Trophoblast cell (in vitro differentiated cells and primary cell): ENCODE measurements at regions not wholly inside any gene's neighbourhood (a gene's known extent, or its start where the extent isn't known, plus 50 kb on each side); places are given as distances from the start of the nearest gene placed in this dataset.
"Not testable (repeated sequence)": the region's sequence is repeated elsewhere in the genome, so short reads cannot be mapped to it uniquely, and the experiment has no call there.

ENCODE experiments used
- DNase-seq, 2 donors: peaks; one replicate each; pipeline ENCODE4 v3.0.0-alpha.2; 2016
- H2AFZ ChIP-seq: 2 replicates; pipeline ENCODE4 v1.6.1; 2013; ENCODE audit warnings: low read length, moderate library complexity, mild to moderate bottlenecking; ENCODE audit not compliant: insufficient read depth, poor library complexity
- H2AK5ac ChIP-seq: 2 replicates; pipeline ENCODE4 v1.6.1; 2013; ENCODE audit warnings: mild to moderate bottlenecking, low read length
- H2BK120ac ChIP-seq: 2 replicates; pipeline ENCODE4 v1.6.1; 2013; ENCODE audit warnings: low read length, mild to moderate bottlenecking, moderate library complexity; ENCODE audit not compliant: insufficient read depth, poor library complexity
- H2BK12ac ChIP-seq: 2 replicates; pipeline ENCODE4 v1.6.1; 2013; ENCODE audit warnings: mild to moderate bottlenecking, low read length, moderate library complexity
- H2BK5ac ChIP-seq: 2 replicates; pipeline ENCODE4 v1.6.1; 2013; ENCODE audit warnings: low read length, low read depth, moderate library complexity, mild to moderate bottlenecking; ENCODE audit not compliant: poor library complexity
- H3K14ac ChIP-seq: 2 replicates; pipeline ENCODE4 v1.6.1; 2013; ENCODE audit warnings: mild to moderate bottlenecking, low read length
- H3K18ac ChIP-seq: 2 replicates; pipeline ENCODE4 v1.6.1; 2013; ENCODE audit warnings: mild to moderate bottlenecking, low read length
- H3K23ac ChIP-seq: 2 replicates; pipeline ENCODE4 v1.6.1; 2013; ENCODE audit warnings: low read length
- H3K27ac ChIP-seq: 2 replicates; pipeline ENCODE4 v1.5.1; 2013; ENCODE audit warnings: low read depth, mild to moderate bottlenecking, inconsistent platforms, low read length, moderate library complexity
- H3K27me3 ChIP-seq: 2 replicates; pipeline ENCODE4 v1.6.1; 2013; ENCODE audit warnings: inconsistent platforms, mild to moderate bottlenecking, low read length, moderate library complexity; ENCODE audit not compliant: insufficient read depth
- H3K36me3 ChIP-seq, 2 experiments: 1 replicate in 1 of 2; 2 replicates in 1 of 2; pipeline ENCODE4 v1.6.1; 2013; ENCODE audit warnings: low read length in 2 of 2, mild to moderate bottlenecking in 2 of 2, moderate library complexity in 1 of 2; ENCODE audit not compliant: insufficient read depth in 2 of 2, control insufficient read depth in 1 of 2
- H3K4ac ChIP-seq: 2 replicates; pipeline ENCODE4 v1.6.1; 2013; ENCODE audit warnings: low read depth, mild to moderate bottlenecking, low read length, moderate library complexity
- H3K4me1 ChIP-seq, 2 experiments: 1 replicate in 1 of 2; 2 replicates in 1 of 2; pipeline ENCODE4 v1.6.1; 2013; ENCODE audit warnings: low read length in 2 of 2, mild to moderate bottlenecking in 2 of 2, moderate library complexity in 1 of 2; ENCODE audit not compliant: insufficient read depth in 2 of 2, control insufficient read depth in 1 of 2
- H3K4me2 ChIP-seq: 2 replicates; pipeline ENCODE4 v1.6.1; 2013; ENCODE audit warnings: inconsistent platforms, mild to moderate bottlenecking, low read length, moderate library complexity
- H3K4me3 ChIP-seq: 2 replicates; pipeline ENCODE4 v1.5.1; 2013; ENCODE audit warnings: mild to moderate bottlenecking, low read depth, low read length, inconsistent platforms
- H3K79me1 ChIP-seq: one replicate; pipeline ENCODE4 v1.6.1; 2013; ENCODE audit warnings: low read length
- H3K79me2 ChIP-seq: 2 replicates; pipeline ENCODE4 v1.6.1; 2013; ENCODE audit warnings: low read length, mild to moderate bottlenecking; ENCODE audit not compliant: control insufficient read depth, insufficient read depth, poor library complexity
- H3K9ac ChIP-seq: 2 replicates; pipeline ENCODE4 v1.6.1; 2013; ENCODE audit warnings: mild to moderate bottlenecking, low read length
- H3K9me3 ChIP-seq: 2 replicates; pipeline ENCODE4 v1.6.1; 2013; ENCODE audit warnings: low read depth, mild to moderate bottlenecking, control low read depth, inconsistent platforms, low read length; ENCODE audit not compliant: insufficient read depth
- H4K12ac ChIP-seq: 2 replicates; pipeline ENCODE4 v1.6.1; 2013; ENCODE audit warnings: low read depth, mild to moderate bottlenecking, low read length, moderate library complexity
- H4K8ac ChIP-seq: 2 replicates; pipeline ENCODE4 v1.6.1; 2013; ENCODE audit warnings: low read depth, mild to moderate bottlenecking, low read length, moderate library complexity
- H4K91ac ChIP-seq: one replicate; pipeline ENCODE4 v1.6.1; 2013; ENCODE audit warnings: low read depth, mild to moderate bottlenecking, low read length, moderate library complexity
- WGBS: extraction: QIAGEN DNeasy Blood & Tissue Kit; methylation state at CpG from one replicate; pipeline ENCODE4 v1.1.7; 2013; ENCODE audit warnings: missing lambda C conversion rate; ENCODE audit not compliant: insufficient read length, insufficient coverage; ENCODE audit errors: extremely low coverage; 5-methylcytosine and 5-hydroxymethylcytosine counted together

DNA sequence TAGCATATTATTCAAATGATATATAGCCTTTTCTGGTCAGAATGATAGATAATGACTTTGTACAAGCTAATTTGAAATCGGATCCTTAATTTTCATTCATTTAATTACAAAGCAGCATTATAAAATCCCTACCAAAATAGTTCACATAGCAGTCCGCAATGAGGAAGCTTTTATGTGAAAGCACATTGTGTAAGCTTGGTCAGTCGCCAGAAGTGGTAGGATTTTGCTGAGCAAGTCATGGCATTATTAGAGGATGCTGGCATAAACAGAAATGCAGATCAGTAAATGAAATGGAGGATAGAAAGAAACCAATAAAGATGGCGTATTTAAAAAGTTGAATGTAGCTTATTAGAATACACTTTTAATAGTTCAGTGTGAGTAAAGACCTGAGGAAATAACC lies 93.2 kb upstream of the DIAPH2 start:
- Histone ChIP-seq H2AFZ (no peak overlapping the region), H3K27ac (no peak overlapping the region), H4K8ac (no peak overlapping the region), H4K12ac (no peak overlapping the region), H3K18ac (no peak overlapping the region), H3K23ac (no peak overlapping the region), H3K9me3 (no peaks in the 10 kb centered on the region), H3K4me1 (no peaks in the 10 kb centered on the region), H2BK12ac (no peak overlapping the region), H3K4me2 (no peak overlapping the region), H3K4ac (no peak overlapping the region), H4K91ac (no peak overlapping the region), H3K27me3 (no peaks in the 10 kb centered on the region), H3K9ac (no peak overlapping the region), H3K14ac (no peak overlapping the region), H3K4me3 (no peak overlapping the region), H3K36me3 (no peaks in the 10 kb centered on the region), H3K79me2 (no peaks in the 10 kb centered on the region), H2BK120ac (no peak overlapping the region), H2BK5ac (no peak overlapping the region), H3K79me1 (no peaks in the 10 kb centered on the region), H2AK5ac (no peak overlapping the region)
- WGBS = no CpG with 5 or more reads among the region's 4 CpGs
- DNase-seq = no peak

DNA sequence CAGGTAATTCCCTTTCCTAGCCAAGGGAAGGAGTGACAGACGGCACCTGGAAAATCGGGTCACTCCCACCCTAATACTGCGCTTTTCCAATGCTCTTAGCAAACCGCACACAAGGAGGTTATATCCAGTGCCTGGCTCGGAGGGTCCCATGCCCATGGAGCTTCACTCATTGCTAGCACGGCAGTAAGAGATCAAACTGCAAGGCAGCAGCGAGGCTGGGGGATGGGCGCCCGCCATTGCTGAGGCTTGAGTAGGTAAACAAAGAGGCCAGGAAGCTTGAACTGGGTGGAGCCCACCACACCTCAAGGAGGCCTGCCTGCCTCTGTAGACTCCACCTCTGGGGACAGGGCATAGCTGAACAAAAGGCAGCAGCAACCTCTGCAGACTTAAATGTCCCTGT lies 86.8 kb upstream of the DIAPH2 start:
- not testable (repeated sequence) for H3K9me3 ChIP-seq, H4K8ac ChIP-seq, H4K12ac ChIP-seq, H2BK12ac ChIP-seq, H3K36me3 ChIP-seq, H2BK120ac ChIP-seq, H3K4me2 ChIP-seq, H3K18ac ChIP-seq, H2AK5ac ChIP-seq, H3K14ac ChIP-seq, H3K27ac ChIP-seq, H4K91ac ChIP-seq, H3K79me2 ChIP-seq, H3K9ac ChIP-seq, H3K4ac ChIP-seq, H3K4me1 ChIP-seq, H2AFZ ChIP-seq, H3K23ac ChIP-seq, DNase-seq, H3K27me3 ChIP-seq, H3K79me1 ChIP-seq, H2BK5ac ChIP-seq, H3K4me3 ChIP-seq
- WGBS = no CpG with 5 or more reads among the region's 9 CpGs

DNA sequence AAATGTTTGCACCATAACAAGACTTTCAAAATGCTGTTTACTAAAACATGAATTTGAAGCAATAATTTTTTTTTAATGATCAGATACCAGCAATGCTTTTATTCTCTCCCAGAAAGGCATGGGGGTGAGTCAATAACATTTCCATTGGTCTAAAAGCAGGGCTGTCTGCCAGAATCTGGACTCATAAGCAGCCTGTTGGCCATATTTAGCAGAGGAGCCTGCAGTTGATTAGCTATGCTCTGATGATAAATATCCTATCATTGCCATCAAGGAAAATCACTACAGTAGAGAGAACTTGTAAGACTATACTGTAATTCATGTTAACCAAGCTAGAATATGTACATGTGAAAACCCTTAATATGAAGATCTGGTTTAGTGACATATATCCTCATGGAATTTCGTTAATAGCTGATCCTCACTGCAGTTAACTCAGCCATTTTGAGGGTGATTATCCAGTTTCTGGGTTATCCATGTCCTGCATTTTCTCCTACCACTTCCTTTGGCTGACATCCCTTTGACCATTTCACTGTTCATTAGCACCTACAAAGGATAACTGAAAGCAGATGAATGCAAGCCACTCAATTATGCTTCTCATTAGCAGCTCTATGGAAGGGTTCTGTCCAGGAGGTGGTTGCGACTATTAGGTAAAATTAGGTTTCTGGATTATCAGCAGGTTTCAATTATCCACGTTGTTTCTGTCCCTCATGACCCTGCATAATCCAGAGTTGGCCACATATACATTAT lies 72.9 kb upstream of the DIAPH2 start:
- H3K4me2 ChIP-seq = no peak overlapping the region
- no peak overlapping the region for H2BK12ac ChIP-seq
- H4K8ac ChIP-seq = no peak overlapping the region
- no peak overlapping the region for H2BK5ac ChIP-seq
- H3K79me1 ChIP-seq = no peaks in the 10 kb centered on the region
- no peak overlapping the region for H3K18ac ChIP-seq
- H3K79me2 ChIP-seq = no peaks in the 10 kb centered on the region
- H3K27ac ChIP-seq = no peak overlapping the region
- no peak overlapping the region for H4K12ac ChIP-seq
- no peak overlapping the region for H3K14ac ChIP-seq
- no CpG with 5 or more reads among the region's 3 CpGs for WGBS
- no peak overlapping the region for H4K91ac ChIP-seq
- H3K4ac ChIP-seq = no peak overlapping the region
- H3K9me3 ChIP-seq = no peaks in the 10 kb centered on the region
- no peak overlapping the region for H2BK120ac ChIP-seq
- no peaks in the 10 kb centered on the region for H3K4me1 ChIP-seq
- H2AFZ ChIP-seq = no peak overlapping the region
- no peak overlapping the region for H3K4me3 ChIP-seq
- H3K36me3 ChIP-seq = no peaks in the 10 kb centered on the region
- DNase-seq = no peak
- no peak overlapping the region for H2AK5ac ChIP-seq
- no peak overlapping the region for H3K23ac ChIP-seq
- H3K27me3 ChIP-seq = no peaks in the 10 kb centered on the region
- H3K9ac ChIP-seq = no peak overlapping the region

DNA sequence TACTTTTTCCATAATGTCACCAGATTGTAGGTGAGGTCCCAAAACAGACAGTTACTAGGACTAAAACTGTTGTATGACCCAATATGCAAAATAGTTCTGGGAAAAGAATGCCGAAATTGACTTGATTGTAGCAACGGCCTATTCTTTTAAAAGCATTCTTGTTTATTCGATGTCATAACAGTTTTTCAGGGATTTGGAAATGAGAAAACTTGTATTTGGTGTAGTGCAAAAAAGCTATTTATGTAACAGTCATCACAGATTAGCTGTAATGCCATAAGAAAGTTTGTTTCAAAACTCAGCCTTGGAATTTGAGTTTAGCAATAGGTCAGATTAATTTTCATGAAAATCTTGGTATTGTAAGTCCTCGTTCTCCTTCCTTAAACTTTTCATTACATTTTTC lies 69.2 kb upstream of the DIAPH2 start:
- Histone ChIP-seq H3K36me3 (no peaks in the 10 kb centered on the region), H4K8ac (no peak overlapping the region), H3K18ac (no peak overlapping the region), H2AFZ (no peak overlapping the region), H3K27ac (no peak overlapping the region), H4K91ac (no peak overlapping the region), H3K4me3 (no peak overlapping the region), H4K12ac (no peak overlapping the region), H3K4me2 (no peak overlapping the region), H3K23ac (no peak overlapping the region), H2BK120ac (no peak overlapping the region), H2AK5ac (no peak overlapping the region), H3K9me3 (no peaks in the 10 kb centered on the region), H3K79me1 (no peaks in the 10 kb centered on the region), H3K9ac (no peak overlapping the region), H3K14ac (no peak overlapping the region), H3K4me1 (no peaks in the 10 kb centered on the region), H3K79me2 (no peaks in the 10 kb centered on the region), H2BK5ac (no peak overlapping the region), H3K4ac (no peak overlapping the region), H2BK12ac (no peak overlapping the region), H3K27me3 (no peaks in the 10 kb centered on the region)
- no peak for DNase-seq
- no CpG with 5 or more reads among the region's 4 CpGs for WGBS
